ENCODE measurements at regions not wholly inside any gene's neighbourhood (a gene's known extent, or its start where the extent isn't known, plus 50 kb on each side); places are given as distances from the start of the nearest gene placed in this dataset.
A peak's percentile ranks its signal among the peaks of the same experiment; 100 is the strongest.
"Not testable (repeated sequence)": the region's sequence is repeated elsewhere in the genome, so short reads cannot be mapped to it uniquely, and the experiment has no call there.

GRCh38 chrX:65828599-65828998, 161.1 kb downstream of the MSN start:
- no peak for DNase-seq (ENCODE audit: low spot score)

GRCh38 chrX:65825226-65825625, 157.8 kb downstream of the MSN start:
- DNase-seq (ENCODE audit: low spot score), result not testable (repeated sequence)

- DNase-seq (ENCODE audit: low spot score), result no peak
Measured at GRCh38 chrX:65821721-65822496, 154.5 kb downstream of the MSN start.

- not testable (repeated sequence) for DNase-seq (ENCODE audit: low spot score)
Measured at GRCh38 chrX:65819983-65820382, 152.5 kb downstream of the MSN start.

- DNase-seq (ENCODE audit: low spot score), result peak; percentile 68
Measured at GRCh38 chrX:65813245-65813644, 145.8 kb downstream of the MSN start.

- DNase-seq (ENCODE audit: low spot score), result no peak
Measured at GRCh38 chrX:65811558-65812228, 144.2 kb downstream of the MSN start.
